ENCODE measurements at regions not wholly inside any gene's neighbourhood (a gene's known extent, or its start where the extent isn't known, plus 50 kb on each side); places are given as distances from the start of the nearest gene placed in this dataset.
"Not testable (repeated sequence)": the region's sequence is repeated elsewhere in the genome, so short reads cannot be mapped to it uniquely, and the experiment has no call there.

DNA sequence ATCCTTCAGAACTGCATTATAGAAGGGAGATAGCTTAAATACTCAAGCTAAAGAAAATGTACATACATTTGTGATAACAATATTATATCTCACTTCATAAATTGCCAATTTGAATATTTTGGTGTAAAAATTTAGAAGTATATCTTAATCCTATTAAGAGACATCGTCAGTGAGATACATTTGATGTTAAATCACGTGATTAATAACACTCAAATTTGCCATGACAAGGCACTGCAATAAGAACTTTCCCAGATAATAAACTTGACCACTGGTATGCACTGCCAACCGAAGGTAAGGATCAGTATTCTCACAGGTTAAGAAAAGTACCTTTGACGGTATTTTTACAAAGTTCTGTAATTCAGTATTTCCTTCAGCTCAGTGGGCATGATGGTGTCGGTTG is 764.7 kb upstream of the FRG1 start:
- no peak for DNase-seq (ENCODE audit: low read depth)

GRCh38 chr4:189177130-189177529 is 763.5 kb upstream of the FRG1 start:
- DNase-seq (ENCODE audit: low read depth): peak; percentile 43

DNA sequence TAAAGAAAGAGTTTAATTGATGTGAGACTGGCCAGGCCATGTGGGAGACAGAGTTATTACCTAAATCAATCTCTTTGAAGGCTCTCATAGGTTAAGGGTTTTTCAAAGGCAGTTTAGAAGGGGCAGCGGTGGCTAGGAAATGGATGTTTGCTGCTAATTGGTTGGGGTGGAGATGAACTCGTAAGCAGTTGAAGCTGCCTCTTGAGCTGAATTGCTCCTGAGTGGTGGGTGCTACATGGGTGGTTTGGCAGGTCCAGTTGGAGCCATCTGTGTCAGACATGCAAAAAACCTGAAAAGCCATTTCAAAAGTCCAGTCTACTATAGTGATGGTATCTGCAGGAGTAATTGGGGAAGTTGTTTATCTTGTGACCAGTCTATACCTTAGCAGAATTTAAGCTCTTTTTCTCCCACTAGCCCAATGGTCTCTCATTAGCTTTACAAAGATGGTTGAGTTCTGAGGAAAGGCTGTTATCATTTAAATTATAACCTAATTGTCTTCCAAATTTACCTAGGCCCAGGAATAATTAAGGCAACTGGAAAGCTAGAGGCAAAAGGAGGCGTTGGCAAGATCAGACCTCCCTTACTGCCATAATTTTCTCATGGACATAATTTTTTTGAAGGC is 762.4 kb upstream of the FRG1 start:
- DNase-seq (ENCODE audit: low read depth): no peak

DNA sequence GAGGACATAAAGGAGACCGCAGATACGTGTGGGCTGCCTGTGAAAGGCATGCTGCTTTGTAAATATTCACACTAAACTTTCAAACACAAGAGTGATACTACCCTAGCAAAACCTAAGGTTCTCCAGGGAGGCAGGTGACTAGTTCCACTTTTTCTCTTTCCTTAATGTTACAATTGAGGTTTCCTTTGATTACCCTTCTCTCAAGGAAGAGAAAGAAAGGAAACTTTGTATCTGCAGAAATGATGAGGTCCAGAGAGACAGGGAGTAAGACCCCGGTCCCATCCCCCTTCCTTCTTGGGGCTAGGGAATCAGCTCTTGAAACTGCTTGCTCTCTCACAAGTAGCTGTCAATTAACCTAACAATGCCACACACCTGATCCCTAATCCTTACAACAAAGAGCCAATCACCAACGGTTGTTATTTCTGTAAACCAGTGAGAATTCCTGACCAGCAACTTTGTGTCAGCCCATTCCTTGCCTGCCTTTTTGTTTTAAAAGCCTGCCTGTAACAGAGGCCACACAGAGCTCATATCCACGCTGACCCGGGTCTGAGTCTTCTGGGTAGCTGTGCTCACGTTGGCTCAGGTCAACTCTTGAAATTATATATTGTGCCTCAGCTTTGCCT is 754.8 kb upstream of the FRG1 start:
- no peak for DNase-seq (ENCODE audit: low read depth)

- DNase-seq (ENCODE audit: low read depth): no peak
These were observed 753.1 kb upstream of the FRG1 start for GRCh38 chr4:189187531-189188052.

- no peak for DNase-seq (ENCODE audit: low read depth)
These were observed 742.0 kb upstream of the FRG1 start for GRCh38 chr4:189198624-189199023.

DNA sequence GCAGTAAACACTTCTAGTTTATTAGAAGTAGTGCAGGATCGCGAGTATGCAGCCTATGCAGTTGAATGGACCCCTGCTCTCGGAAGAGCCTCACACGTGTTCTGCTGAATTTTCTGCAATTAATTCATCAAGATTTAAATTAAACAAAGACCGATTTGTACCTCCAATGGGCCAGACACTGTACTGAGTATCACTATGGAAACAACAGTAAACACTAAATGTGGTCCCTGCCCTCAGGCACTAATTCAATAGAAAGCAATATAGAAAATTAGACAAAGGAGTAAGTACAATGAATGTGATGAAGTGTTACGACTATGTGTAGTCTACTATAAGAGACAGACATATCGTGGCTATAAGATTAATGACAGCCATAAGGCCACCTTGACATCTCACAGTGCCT is 740.3 kb upstream of the FRG1 start:
- DNase-seq (ENCODE audit: low read depth): peak; percentile 2

GRCh38 chr4:189202182-189202868 is 738.3 kb upstream of the FRG1 start:
- DNase-seq (ENCODE audit: low read depth): peak; percentile 48

- peak; percentile 5 for DNase-seq (ENCODE audit: low read depth)
These were observed 737.8 kb upstream of the FRG1 start for GRCh38 chr4:189202869-189203271.

DNA sequence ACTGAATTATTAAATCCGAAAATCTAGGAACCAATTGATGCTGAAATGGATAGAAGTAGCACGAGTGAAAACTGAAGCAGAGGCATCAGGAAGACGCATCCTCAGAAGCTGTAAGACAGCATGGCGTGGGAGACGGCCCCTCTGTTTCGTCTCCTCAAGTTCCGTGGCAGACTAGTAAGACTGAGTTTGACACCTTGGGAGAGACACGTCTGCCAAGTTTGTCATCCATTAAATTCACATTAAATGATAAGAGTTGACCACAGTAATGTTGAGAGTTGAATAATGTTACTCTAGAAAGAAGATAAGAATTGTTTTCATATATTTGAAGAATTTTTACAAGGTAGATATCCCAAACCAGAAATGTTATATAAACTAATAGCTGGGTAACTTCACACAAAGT is 736.1 kb upstream of the FRG1 start:
- DNase-seq (ENCODE audit: low read depth): peak; percentile 5

GRCh38 chr4:189206953-189207352 is 733.7 kb upstream of the FRG1 start:
- peak; percentile 2 for DNase-seq (ENCODE audit: low read depth)

DNA sequence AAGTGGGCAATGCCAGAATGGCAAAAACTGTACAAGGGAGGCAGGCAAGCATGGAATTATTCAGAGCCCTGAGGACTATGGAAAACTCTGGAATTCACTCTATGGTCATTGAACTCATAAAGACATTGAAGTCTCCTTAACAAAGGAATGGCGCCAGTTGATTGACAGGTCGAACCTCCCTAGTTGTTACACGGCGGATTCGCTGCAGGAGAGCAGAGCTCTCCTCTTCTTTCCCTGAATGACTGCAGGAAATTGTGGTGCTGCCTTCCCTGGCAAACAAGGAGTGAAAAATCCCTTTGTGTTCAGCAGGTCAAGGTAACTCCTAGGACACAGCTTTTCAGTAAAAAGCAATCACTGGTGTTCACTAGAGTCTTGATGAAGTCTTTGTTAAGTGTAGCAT is 732.8 kb upstream of the FRG1 start:
- no peak for DNase-seq (ENCODE audit: low read depth)

GRCh38 chr4:189215574-189215973 is 725.1 kb upstream of the FRG1 start:
- no peak for DNase-seq (ENCODE audit: low read depth)

DNA sequence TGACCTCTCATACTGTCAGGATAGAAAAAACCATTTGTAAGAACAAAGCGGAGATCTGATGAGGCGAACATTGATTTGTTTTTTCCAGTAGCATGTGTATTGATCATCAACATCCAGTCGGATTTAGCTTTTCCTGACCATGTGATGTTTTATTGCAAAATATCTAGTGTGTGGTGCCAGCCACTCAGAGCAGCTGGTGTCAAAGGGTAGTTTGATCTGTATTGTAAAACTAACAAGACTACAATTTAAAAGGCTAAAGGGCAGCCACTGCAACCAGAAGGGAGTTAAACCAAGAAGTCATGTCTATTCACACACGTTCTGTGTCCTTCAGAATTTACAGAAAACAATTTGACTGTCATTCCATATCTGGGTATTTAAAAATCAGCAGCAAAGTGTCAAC is 719.0 kb upstream of the FRG1 start:
- no peak for DNase-seq (ENCODE audit: low read depth)

- DNase-seq (ENCODE audit: low read depth): no peak
These were observed 711.9 kb upstream of the FRG1 start for GRCh38 chr4:189228726-189229125.

GRCh38 chr4:189232274-189232673 is 708.4 kb upstream of the FRG1 start:
- DNase-seq (ENCODE audit: low read depth): no peak

DNA sequence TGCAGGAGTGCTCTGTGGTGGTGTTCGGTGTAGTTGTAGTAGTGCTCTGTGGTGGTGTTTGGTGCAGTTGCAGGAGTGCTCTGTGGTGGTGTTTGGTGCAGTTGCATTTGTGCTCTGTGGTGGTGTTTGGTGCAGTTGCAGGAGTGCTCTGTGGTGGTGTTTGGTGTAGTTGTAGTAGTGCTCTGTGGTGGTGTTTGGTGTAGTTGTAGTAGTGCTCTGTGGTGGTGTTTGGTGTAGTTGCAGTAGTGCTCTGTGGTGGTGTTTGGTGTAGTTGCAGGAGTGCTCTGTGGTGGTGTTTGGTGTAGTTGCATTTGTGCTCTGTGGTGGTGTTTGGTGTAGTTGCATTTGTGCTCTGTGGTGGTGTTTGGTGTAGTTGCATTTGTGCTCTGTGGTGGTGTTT is 706.9 kb upstream of the FRG1 start:
- not testable (repeated sequence) for DNase-seq (ENCODE audit: low read depth)

DNA sequence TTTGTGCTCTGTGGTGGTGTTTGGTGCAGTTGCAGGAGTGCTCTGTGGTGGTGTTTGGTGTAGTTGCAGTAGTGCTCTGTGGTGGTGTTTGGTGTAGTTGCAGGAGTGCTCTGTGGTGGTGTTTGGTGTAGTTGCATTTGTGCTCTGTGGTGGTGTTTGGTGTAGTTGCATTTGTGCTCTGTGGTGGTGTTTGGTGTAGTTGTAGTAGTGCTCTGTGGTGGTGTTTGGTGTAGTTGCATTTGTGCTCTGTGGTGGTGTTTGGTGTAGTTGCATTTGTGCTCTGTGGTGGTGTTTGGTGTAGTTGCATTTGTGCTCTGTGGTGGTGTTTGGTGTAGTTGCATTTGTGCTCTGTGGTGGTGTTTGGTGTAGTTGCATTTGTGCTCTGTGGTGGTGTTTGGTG is 705.7 kb upstream of the FRG1 start:
- not testable (repeated sequence) for DNase-seq (ENCODE audit: low read depth)

DNA sequence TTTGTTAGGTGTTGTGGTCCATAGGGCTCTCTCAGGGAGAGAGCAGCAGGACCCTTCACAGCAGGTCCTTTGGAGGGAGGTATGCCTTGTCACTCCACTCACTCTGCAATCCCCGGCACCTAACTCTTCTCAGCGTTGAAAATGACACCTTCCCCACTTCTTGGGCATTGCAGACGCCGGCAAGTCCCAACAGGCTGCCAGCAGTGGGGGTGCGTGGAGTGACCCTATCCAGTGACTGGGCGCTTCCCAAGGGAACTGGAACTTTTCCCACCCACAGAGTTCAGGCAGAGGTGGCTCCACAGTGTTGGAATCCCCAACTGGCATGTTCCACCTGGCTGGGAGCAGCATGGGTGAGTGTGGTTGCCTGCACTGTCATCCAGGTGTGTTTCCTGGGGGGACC is 705.1 kb upstream of the FRG1 start:
- DNase-seq (ENCODE audit: low read depth): no peak

GRCh38 chr4:189236321-189236720 is 704.4 kb upstream of the FRG1 start:
- DNase-seq (ENCODE audit: low read depth): not testable (repeated sequence)

GRCh38 chr4:189237340-189237739 is 703.3 kb upstream of the FRG1 start:
- DNase-seq (ENCODE audit: low read depth): no peak

- DNase-seq (ENCODE audit: low read depth): no peak
These were observed 685.0 kb upstream of the FRG1 start for GRCh38 chr4:189255636-189256035.

GRCh38 chr4:189261475-189261874 is 679.2 kb upstream of the FRG1 start:
- DNase-seq (ENCODE audit: low read depth): no peak

Measured in M059J (cell line).